NCI-H2227 (cell line): ENCODE measurements at regions not wholly inside any gene's neighbourhood (a gene's known extent, or its start where the extent isn't known, plus 50 kb on each side); places are given as distances from the start of the nearest gene placed in this dataset.

ENCODE experiments used
- DNase-seq: peaks from one replicate; lab custom pipeline; 2025; ENCODE audit not compliant: unreplicated experiment; lab: John Stamatoyannopoulos, UW

GRCh38 chr6:134719911-134720310, 230.0 kb downstream of the ALDH8A1 start:
- DNase-seq: no peak

DNA sequence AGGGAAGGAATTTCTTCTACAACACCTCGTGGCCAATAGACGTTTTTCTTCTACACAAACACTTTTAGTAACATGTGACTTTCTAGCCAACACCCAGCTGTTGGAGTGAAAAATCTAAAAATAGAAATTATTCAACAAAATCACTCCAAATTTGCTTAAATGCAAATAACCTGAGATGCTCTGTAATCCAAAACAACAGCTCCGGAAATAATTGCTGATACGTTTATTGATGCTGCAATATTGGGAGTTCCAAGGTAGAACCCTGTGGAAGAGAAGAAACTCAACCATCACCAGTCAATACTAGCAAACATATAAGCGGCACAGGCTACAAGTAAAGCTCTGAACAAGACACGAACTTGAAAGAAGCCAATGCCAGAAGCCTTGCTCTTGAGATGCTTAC, 230.6 kb downstream of the ALDH8A1 start:
- no peak for DNase-seq

DNA sequence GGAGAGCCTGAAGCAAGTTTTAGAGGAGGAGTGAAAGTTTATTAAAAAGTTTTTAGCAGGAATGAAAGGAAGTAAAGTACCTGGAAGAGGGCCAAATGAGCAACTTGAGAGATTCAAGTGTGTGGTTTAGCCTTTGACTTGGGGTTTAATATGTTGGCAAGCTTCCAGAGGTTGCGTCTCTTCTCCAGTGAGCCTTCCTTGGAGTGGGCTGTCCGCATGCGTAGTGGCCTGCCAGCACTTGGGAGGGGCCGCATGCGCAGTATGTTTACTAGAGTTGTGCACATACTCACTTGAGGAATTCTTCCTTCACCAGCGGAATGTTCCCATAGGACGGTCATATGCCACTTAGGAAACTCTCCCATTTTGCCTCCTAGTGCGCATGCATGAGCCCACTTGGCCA, 235.2 kb downstream of the ALDH8A1 start:
- DNase-seq: peak; percentile 3

DNA sequence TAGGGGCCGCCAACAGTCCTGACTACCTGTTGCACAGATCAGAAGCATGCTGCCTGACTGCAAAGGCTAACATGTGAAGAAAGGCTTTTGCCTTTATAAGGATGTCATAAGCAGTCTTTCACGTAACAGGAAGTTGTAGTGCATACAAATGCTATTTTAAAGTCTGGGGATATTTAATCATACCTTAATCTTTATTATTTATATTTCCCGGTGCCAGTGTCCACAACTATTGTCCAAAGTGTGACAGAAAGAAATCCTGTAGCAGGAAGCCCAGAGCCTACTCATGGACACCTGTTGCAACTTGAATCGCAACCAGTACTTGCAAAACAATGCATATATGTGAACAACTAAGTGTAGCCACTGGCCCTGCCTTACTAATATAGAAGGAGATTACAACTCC, 235.8 kb downstream of the ALDH8A1 start:
- DNase-seq: no peak

- DNase-seq: no peak
Measured at GRCh38 chr6:134712311-134712710, 237.6 kb downstream of the ALDH8A1 start.

GRCh38 chr6:134708079-134708478, 241.8 kb downstream of the ALDH8A1 start:
- no peak for DNase-seq

DNA sequence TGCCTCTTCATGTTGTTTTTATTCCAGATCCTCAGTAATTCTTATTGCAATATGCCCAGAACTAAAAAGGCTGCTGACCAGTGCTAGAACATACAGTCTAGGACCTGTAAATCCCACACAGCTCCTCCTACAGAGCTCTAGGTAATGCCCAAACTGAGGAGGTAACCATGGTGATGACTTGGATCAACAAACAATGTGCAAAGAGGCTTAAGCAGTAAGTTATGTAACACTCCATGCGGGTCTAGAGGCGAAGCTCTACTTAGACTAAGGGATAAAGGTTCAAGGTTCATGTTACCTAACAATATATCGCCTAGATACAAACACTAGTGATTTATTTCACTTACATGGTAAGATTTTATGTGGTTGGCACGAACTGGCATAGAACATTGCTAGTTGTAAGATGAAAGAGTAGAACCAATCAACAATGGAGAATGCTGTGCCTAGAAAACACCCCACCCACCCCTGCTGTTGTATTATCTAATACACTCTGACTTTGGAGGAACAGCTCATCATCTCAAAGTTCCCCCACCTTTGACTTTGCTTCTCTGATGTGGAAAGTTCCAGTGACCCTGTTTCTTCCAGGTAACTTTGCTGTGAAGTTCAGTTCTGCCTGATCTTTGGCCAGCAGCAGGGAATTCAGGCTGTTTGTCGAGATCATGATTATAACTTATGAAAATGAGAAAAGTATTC, 242.4 kb downstream of the ALDH8A1 start:
- no peak for DNase-seq

GRCh38 chr6:134706806-134707205, 243.1 kb downstream of the ALDH8A1 start:
- no peak for DNase-seq

DNA sequence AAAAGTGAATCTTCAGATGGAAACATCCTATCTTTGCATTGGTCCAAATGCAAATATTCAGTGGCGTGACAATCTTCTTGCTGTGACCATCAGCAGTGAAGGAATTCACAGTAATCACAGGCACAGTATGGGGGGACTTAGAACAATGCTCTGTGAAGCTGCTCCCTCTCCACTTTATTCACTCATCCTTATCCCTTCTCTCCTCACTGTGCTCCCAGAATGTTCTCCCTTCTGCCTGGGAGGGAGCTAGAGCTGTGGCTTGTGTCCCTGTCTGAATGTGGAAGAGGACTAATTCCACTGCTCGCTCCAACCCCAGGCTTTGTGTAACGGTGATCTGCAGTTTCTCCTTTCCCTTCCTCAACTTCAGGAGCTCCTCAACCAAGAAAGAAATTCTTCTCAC, 243.7 kb downstream of the ALDH8A1 start:
- no peak for DNase-seq

- no peak for DNase-seq
Measured at GRCh38 chr6:134703206-134703605, 246.7 kb downstream of the ALDH8A1 start.

DNA sequence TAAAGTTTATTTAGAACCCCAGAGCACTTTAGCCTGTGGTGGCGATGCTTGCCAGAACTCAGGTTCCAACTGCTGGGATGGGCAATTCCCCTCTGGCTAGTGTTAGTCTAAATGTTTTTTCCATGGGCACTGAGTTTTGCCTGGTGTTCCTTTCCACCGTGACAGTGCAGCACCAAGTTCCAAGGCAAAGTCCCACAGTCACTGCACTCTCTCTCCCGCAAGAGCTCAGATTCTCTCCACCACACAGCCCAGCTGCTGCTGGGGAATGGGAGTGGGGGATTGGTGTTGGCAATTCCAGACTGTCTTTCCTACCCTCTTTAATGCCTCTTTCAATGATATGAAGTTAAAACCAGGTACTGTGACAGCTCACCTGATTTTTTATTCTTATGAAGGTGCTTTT, 247.6 kb downstream of the ALDH8A1 start:
- DNase-seq: no peak

- no peak for DNase-seq
Measured at GRCh38 chr6:134701301-134701700, 248.6 kb downstream of the ALDH8A1 start.

GRCh38 chr6:134698228-134698627, 251.7 kb downstream of the ALDH8A1 start:
- DNase-seq: no peak

DNA sequence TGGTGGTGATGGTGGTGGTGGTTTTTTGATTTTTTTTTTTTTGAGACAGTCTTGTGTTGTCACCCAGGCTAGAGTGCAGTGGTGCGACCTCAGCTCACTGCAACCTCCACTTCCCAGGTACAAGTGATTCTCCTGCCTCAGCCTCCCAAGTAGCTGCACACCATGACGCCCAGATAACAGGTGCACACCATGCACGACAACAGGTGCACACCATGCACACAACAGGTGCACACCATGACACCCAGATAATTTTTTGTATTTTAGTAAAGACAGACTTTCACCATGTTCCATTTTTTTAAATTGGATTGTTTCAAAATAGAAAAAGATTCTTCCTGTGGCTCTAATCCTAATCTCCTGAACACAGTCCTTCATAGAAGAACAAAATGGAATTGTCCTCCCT, 257.9 kb downstream of the ALDH8A1 start:
- DNase-seq: no peak

GRCh38 chr6:134691180-134691579, 258.7 kb downstream of the ALDH8A1 start:
- DNase-seq: no peak

DNA sequence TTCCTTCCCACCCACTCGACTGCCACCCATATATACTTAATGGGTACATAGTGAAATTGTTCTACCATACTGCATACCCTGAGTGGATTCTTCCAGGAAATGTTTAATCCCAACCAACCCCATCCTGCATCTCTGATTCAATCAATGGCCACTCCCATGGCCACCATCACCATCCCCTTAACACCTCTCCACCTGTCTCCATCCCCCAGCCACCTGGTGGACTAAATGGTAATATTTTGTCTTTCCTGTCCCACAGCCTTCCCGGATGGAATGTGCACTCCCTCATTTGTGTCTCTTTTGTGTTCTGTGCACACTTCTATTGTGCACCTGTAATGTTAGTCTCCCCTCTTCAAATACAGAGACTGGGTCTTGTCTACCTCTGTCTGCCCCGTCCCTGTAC, 259.9 kb downstream of the ALDH8A1 start:
- DNase-seq: no peak

DNA sequence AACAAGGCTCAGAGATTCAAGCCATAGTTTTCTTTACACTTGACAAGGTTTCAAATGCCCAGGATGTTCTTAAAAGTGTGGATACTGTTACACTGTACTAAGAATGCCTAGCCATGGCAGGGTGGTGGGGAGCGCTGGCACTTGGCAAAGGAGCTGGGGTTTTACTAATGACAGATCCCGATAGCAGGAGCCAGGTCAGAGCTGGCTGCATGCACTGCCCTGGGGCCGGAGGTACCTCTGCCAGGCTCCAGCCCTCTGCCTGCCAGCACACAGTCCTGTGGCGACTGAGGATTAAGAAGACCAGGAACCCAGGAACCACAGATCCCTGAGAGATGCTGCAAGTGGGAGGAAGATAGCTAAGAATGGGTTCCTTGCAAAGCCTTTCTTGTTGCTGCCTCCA, 260.3 kb downstream of the ALDH8A1 start:
- no peak for DNase-seq

DNA sequence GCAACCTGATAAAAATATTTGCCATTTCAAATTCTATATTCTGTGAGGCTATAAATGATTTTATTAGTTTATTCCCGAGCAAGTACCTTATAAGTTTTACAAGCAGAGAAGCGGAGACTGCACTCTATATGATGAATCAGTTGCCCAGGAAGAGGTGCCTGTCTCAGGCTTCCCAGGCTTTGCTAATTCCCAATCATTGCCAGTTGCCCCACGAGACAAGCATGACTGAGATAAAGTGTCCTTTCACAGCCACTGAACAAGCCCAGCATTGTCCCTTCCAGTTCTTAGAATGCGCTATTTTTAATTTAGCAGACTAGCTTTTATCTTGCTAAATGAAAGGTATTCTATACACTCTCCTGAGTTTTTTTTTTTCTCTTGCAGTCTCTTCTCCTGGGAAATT, 260.7 kb downstream of the ALDH8A1 start:
- no peak for DNase-seq

DNA sequence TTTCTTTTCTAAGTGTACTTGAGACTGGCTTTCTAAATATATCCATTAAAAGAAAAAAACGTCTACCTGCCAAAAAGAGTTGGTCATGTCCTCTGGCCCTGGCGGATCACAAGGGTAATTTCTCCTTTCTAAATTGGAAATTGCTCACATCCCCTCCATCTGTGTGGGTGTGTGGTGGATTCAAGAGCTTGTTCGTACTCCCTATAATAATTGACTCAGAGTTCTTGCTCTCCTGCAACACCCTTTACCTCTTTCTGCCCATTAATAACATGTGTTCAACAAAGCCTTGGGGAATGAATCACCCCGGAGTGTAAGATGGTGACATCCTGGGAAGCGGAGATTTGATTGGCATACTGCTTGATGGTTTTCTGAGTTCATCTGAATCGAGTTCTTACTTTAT, 263.8 kb downstream of the ALDH8A1 start:
- DNase-seq: peak; percentile 34

GRCh38 chr6:134684423-134684795, 265.5 kb downstream of the ALDH8A1 start:
- no peak for DNase-seq

GRCh38 chr6:134683783-134684422, 266.0 kb downstream of the ALDH8A1 start:
- no peak for DNase-seq

DNA sequence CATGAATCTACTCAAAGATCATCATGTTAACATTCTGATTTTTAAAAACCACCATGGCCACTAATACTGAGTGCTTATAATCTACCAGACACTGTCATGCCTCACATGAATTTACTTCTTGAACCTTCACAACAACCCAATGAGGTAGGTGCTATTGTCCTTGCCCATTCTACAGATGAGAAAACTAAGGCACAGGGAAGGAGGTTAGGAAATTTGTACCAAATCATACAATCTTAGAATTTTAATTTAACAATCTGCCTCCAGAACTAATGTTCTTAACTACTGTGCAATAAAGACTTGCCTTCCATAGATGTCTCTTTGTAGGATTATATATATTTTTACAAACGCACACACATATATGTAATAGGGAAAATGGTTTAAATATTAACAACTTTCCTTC, 269.5 kb downstream of the ALDH8A1 start:
- no peak for DNase-seq

GRCh38 chr6:134680021-134680420, 269.9 kb downstream of the ALDH8A1 start:
- DNase-seq: no peak
